ENCODE measurements at regions not wholly inside any gene's neighbourhood (a gene's known extent, or its start where the extent isn't known, plus 50 kb on each side); places are given as distances from the start of the nearest gene placed in this dataset.

DNA sequence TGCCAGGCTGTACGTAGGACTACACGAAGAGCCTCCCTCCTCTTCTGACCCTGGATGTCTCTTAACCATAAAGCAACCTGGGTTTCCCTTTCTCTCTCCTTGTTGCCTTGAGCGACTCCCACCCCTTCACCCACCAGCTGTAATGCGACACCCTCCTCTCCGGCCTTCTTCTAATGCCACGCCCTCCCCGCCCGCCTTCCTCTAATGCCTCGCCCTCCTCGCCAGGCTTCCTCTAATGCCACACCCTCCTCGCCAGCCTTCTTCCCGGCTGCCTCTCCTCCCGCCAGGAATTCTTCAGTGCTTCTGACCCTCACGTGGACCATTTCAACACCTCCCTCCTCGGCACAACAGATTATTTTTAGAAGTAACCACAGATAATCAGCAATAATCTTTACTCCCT is 348.5 kb upstream of the SHH start:
- Mint-ChIP-seq H3K4me3 (ENCODE audit: low read depth, unreplicated experiment) (no peak overlapping the region), H3K36me3 (ENCODE audit: insufficient read depth, unreplicated experiment) (no peaks in the 10 kb centered on the region), H3K27me3 (ENCODE audit: unreplicated experiment) (peaks cover 38% of the 10 kb centered on the region), H3K9me3 (ENCODE audit: low read depth, unreplicated experiment) (no peaks in the 10 kb centered on the region), H3K27ac (ENCODE audit: unreplicated experiment) (no peak overlapping the region), H3K4me1 (ENCODE audit: low read depth, unreplicated experiment) (peaks cover 13% of the 10 kb centered on the region)
- intact Hi-C loops (cut with micrococcal nuclease; ENCODE audit: unreplicated experiment) = loop anchor here (5.0 kb wide), 1 partner anchor 311 kb away; no protein-coding TSS in a partner anchor
- peak; percentile 54 for DNase-seq
- CTCF ChIA-PET = no interaction called here
- BruUV-seq (replicated peaks) = no TSS peak
- TF ChIP-seq, protein P1, sequence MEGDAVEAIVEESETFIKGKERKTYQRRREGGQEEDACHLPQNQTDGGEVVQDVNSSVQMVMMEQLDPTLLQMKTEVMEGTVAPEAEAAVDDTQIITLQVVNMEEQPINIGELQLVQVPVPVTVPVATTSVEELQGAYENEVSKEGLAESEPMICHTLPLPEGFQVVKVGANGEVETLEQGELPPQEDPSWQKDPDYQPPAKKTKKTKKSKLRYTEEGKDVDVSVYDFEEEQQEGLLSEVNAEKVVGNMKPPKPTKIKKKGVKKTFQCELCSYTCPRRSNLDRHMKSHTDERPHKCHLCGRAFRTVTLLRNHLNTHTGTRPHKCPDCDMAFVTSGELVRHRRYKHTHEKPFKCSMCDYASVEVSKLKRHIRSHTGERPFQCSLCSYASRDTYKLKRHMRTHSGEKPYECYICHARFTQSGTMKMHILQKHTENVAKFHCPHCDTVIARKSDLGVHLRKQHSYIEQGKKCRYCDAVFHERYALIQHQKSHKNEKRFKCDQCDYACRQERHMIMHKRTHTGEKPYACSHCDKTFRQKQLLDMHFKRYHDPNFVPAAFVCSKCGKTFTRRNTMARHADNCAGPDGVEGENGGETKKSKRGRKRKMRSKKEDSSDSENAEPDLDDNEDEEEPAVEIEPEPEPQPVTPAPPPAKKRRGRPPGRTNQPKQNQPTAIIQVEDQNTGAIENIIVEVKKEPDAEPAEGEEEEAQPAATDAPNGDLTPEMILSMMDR (IDR thresholded peaks at IDR 0.05; ENCODE audit: unreplicated experiment) = no peak

DNA sequence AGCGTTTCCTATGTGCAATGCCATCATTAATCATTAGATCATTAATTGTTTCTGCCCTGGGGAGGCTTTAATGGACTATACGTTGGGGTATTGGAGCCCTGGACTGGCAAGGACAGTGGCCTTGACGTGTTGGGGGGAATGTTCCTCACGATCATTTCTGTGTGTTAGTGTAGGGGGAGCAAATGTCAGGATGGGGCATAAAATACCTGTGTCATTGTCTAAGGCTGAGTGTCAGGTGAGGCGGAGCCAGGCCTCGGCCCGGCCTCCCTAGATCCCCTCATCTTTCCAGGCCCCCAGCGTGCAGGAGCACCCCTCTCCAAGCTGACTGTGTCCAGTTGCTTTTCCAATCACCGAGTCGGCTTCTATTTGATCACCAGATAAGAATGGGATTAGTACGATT is 346.4 kb upstream of the SHH start:
- no peak overlapping the region for H3K27ac Mint-ChIP-seq (ENCODE audit: unreplicated experiment)
- H3K4me1 Mint-ChIP-seq (ENCODE audit: low read depth, unreplicated experiment) = peaks cover 13% of the 10 kb centered on the region
- no TSS peak for BruUV-seq (replicated peaks)
- peaks cover 17% of the 10 kb centered on the region for H3K27me3 Mint-ChIP-seq (ENCODE audit: unreplicated experiment)
- no peaks in the 10 kb centered on the region for H3K9me3 Mint-ChIP-seq (ENCODE audit: low read depth, unreplicated experiment)
- no peaks in the 10 kb centered on the region for H3K36me3 Mint-ChIP-seq (ENCODE audit: insufficient read depth, unreplicated experiment)
- no peak for DNase-seq
- TF ChIP-seq, protein P1 (IDR thresholded peaks at IDR 0.05; ENCODE audit: unreplicated experiment) = no peak
- no peak overlapping the region for H3K4me3 Mint-ChIP-seq (ENCODE audit: low read depth, unreplicated experiment)
- intact Hi-C loops (cut with micrococcal nuclease; ENCODE audit: unreplicated experiment) = no loop called here
- CTCF ChIA-PET = no interaction called here

DNA sequence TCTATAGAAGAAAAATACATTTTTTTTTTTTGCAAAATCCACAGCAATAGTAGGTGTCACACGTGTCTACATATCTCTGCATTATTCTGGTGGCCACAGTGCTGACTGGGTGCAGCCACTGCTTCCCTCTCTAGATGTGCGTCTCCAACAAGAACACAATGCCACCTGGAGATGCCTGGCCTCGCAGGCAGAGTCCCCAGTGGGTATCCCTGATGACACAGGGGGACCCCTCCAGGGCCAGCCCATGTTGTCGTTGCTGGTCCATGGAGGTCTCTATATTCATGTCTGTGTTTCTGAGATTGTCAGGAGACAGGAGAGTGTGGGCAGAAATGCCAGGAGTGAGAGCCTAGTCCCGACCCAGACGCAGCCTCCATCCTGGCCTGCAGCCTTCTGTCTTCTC is 345.9 kb upstream of the SHH start:
- CTCF ChIA-PET = no interaction called here
- intact Hi-C loops (cut with micrococcal nuclease; ENCODE audit: unreplicated experiment) = no loop called here

DNA sequence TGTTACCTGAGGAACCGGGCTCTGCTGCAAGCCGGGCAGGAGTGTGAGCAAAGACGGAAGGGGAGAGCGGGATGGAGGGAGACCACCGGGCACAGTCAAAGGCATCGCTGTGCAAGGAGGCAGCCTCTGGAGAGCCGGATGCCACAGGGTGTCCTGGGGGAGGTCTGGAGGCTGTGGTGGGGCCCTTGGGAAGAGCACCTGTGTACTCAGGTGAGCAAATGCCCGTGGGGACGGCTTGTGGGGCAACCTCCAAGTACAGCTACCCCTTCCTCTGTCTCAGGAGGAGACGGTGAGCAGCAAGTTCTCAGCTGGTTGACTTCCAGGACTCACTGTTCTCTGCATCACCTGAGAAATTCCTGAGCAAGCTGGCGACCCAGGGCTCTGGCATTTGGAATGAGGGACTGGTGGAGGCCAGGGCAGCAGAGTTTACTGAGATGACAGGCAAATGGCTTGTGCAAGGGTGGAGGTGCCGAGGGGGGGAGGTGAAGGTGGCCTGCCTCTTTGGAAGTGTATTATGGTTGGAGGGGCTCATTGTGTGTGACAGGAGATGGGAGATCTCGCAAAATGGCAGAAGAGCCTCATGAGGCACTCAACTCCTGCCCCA is 345.2 kb upstream of the SHH start:
- no peaks in the 10 kb centered on the region for H3K36me3 Mint-ChIP-seq (ENCODE audit: insufficient read depth, unreplicated experiment)
- no TSS peak for BruUV-seq (replicated peaks)
- intact Hi-C loops (cut with micrococcal nuclease; ENCODE audit: unreplicated experiment) = loop anchor here (2.0 kb wide), 1 partner anchor 343 kb away; no protein-coding TSS in a partner anchor
- H3K9me3 Mint-ChIP-seq (ENCODE audit: low read depth, unreplicated experiment) = no peaks in the 10 kb centered on the region
- TF ChIP-seq, protein P1 (IDR thresholded peaks at IDR 0.05; ENCODE audit: unreplicated experiment) = no peak
- peaks cover 5% of the 10 kb centered on the region for H3K27me3 Mint-ChIP-seq (ENCODE audit: unreplicated experiment)
- DNase-seq = no peak
- CTCF ChIA-PET = interaction anchor here (0.7 to 1.0 kb wide), 3 partner anchors 236 to 1248 kb away, joined by 3 to 4 read pairs (median 3); no protein-coding TSS in a partner anchor
- no peak overlapping the region for H3K27ac Mint-ChIP-seq (ENCODE audit: unreplicated experiment)
- no peak overlapping the region for H3K4me3 Mint-ChIP-seq (ENCODE audit: low read depth, unreplicated experiment)
- H3K4me1 Mint-ChIP-seq (ENCODE audit: low read depth, unreplicated experiment) = peaks cover 20% of the 10 kb centered on the region

More for the DNA sequence above, 345.9 kb upstream of the SHH start:
- no peaks in the 10 kb centered on the region for H3K9me3 Mint-ChIP-seq (ENCODE audit: low read depth, unreplicated experiment)
- H3K4me1 Mint-ChIP-seq (ENCODE audit: low read depth, unreplicated experiment) = peaks cover 13% of the 10 kb centered on the region
- no peak for DNase-seq
- H3K27ac Mint-ChIP-seq (ENCODE audit: unreplicated experiment) = no peak overlapping the region
- peaks cover 12% of the 10 kb centered on the region for H3K27me3 Mint-ChIP-seq (ENCODE audit: unreplicated experiment)
- TF ChIP-seq, protein P1 (IDR thresholded peaks at IDR 0.05; ENCODE audit: unreplicated experiment) = no peak
- no TSS peak for BruUV-seq (replicated peaks)
- H3K4me3 Mint-ChIP-seq (ENCODE audit: low read depth, unreplicated experiment) = no peak overlapping the region
- no peaks in the 10 kb centered on the region for H3K36me3 Mint-ChIP-seq (ENCODE audit: insufficient read depth, unreplicated experiment)
